ENCODE measurements at regions not wholly inside any gene's neighbourhood (a gene's known extent, or its start where the extent isn't known, plus 50 kb on each side); places are given as distances from the start of the nearest gene placed in this dataset.

DNA sequence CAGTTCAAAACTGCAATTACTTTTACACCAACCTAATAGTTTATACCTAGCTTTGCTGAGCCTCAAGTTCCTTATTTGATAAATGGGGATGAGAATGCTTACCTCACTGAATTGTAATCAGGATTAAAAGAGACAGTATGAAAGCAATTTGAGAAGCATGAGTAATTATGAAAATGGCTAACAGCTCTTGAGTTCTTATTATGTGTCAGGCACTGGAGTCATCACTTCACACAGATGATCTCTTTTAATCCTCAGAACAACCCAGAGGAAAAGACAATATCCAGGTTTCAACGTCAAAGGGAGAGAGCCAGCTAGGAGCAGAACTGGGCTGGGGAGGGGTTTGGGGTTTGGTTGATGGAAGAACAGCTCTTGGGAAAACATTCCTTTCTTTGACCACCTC is 221.0 kb upstream of the NWD2 start:
- DNase-seq: no peak
- peaks cover 4 to 30% of the 10 kb centered on the region in 2 donors for H3K9me3 Mint-ChIP-seq
- no peak for ATAC-seq (replicated peaks)
- H3K4me3 Mint-ChIP-seq: no peak overlapping the region
- H3K36me3 Mint-ChIP-seq (ENCODE audit: insufficient read depth): no peaks in the 10 kb centered on the region
- no peak overlapping the region for H3K27ac Mint-ChIP-seq
- no peaks in the 10 kb centered on the region for H3K4me1 Mint-ChIP-seq (ENCODE audit: low read depth in 2 of 2)
- H3K27me3 Mint-ChIP-seq: no peaks in the 10 kb centered on the region

GRCh38 chr4:37023996-37024395 is 220.5 kb upstream of the NWD2 start:
- no peak for DNase-seq
- Mint-ChIP-seq H3K36me3 (ENCODE audit: insufficient read depth) (no peaks in the 10 kb centered on the region), H3K9me3 (peaks cover 4 to 30% of the 10 kb centered on the region in 2 donors), H3K4me1 (ENCODE audit: low read depth in 2 of 2) (no peaks in the 10 kb centered on the region), H3K4me3 (no peak overlapping the region), H3K27me3 (no peaks in the 10 kb centered on the region), H3K27ac (no peak overlapping the region)
- no peak for ATAC-seq (replicated peaks)

DNA sequence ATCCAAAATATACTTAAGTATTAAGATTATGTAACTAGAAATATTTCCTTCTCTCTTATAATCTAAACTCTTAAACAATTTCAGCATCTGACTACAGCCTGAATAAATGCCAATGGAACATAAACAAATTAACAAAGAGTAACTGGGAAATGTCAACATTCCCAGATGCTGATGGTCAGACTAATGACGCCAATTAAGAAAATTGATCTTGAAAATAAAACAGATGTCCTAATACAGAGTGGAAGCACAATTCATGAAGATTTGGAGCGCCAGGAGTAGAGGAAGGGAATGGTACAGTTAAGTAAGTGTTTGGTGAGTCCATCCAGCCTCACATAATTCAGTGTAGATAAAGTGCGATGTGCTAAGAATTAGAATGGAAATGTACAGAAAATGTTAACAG is 203.7 kb upstream of the NWD2 start:
- H3K36me3 Mint-ChIP-seq (ENCODE audit: insufficient read depth): no peaks in the 10 kb centered on the region
- H3K9me3 Mint-ChIP-seq: peaks cover 0 to 6% of the 10 kb centered on the region in 2 donors
- H3K4me1 Mint-ChIP-seq (ENCODE audit: low read depth in 2 of 2): no peaks in the 10 kb centered on the region
- no peak for DNase-seq
- H3K4me3 Mint-ChIP-seq: no peak overlapping the region
- no peak overlapping the region for H3K27ac Mint-ChIP-seq
- ATAC-seq (replicated peaks): no peak
- H3K27me3 Mint-ChIP-seq: no peaks in the 10 kb centered on the region

GRCh38 chr4:37043342-37043741 is 201.2 kb upstream of the NWD2 start:
- no peak for ATAC-seq (replicated peaks)
- DNase-seq: no peak
- Mint-ChIP-seq H3K27ac (no peak overlapping the region), H3K4me3 (no peak overlapping the region), H3K27me3 (no peaks in the 10 kb centered on the region), H3K36me3 (ENCODE audit: insufficient read depth) (no peaks in the 10 kb centered on the region), H3K9me3 (no peaks in the 10 kb centered on the region), H3K4me1 (ENCODE audit: low read depth in 2 of 2) (no peaks in the 10 kb centered on the region)

DNA sequence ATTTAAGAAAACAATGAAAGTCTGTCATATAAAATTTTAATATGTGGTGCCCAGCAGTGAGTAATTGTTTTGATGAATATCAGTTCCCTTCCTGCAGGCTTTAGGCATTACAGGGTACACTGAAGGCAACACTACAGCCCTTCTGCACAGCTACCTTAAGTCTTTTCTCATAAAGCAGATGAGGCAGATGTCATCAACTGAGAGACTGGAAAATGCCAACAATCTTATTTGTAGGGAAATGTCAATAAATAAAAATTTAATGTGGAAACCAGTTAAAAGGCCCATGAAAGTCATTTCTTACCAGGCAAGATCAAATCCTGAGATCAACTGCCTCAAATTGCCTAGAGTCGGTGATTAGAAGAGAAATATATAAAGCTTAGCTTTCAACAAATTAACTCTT is 193.4 kb upstream of the NWD2 start:
- ATAC-seq (replicated peaks) (no peak), DNase-seq (no peak)
- Mint-ChIP-seq H3K36me3 (ENCODE audit: insufficient read depth) (no peaks in the 10 kb centered on the region), H3K27me3 (no peaks in the 10 kb centered on the region), H3K27ac (no peak overlapping the region), H3K4me3 (no peak overlapping the region), H3K4me1 (ENCODE audit: low read depth in 2 of 2) (no peaks in the 10 kb centered on the region), H3K9me3 (peaks cover 7 to 8% of the 10 kb centered on the region in 2 donors)

DNA sequence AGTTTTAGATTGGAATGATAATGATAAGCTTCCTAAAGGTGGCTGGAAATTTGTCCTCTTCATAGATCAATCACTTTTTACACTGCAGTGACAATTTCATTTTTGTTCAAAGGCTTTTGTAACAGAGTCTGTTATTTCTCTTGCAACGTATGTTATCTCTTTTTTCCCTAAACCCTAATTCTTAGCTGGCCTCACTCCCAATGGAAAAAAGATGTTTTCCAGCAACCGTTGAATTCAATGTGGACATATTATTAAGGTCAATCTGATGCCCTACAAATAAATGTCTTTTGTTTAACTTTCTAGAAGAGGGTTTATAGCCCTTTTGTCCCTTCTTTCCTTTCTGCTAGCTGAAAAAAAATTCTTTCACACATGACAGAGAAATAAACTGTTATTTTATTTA is 192.7 kb upstream of the NWD2 start:
- Mint-ChIP-seq H3K4me1 (ENCODE audit: low read depth in 2 of 2) (no peaks in the 10 kb centered on the region), H3K27ac (no peak overlapping the region), H3K27me3 (no peaks in the 10 kb centered on the region), H3K4me3 (no peak overlapping the region), H3K36me3 (ENCODE audit: insufficient read depth) (no peaks in the 10 kb centered on the region), H3K9me3 (peaks cover 7 to 8% of the 10 kb centered on the region in 2 donors)
- DNase-seq (no peak), ATAC-seq (replicated peaks) (no peak)

DNA sequence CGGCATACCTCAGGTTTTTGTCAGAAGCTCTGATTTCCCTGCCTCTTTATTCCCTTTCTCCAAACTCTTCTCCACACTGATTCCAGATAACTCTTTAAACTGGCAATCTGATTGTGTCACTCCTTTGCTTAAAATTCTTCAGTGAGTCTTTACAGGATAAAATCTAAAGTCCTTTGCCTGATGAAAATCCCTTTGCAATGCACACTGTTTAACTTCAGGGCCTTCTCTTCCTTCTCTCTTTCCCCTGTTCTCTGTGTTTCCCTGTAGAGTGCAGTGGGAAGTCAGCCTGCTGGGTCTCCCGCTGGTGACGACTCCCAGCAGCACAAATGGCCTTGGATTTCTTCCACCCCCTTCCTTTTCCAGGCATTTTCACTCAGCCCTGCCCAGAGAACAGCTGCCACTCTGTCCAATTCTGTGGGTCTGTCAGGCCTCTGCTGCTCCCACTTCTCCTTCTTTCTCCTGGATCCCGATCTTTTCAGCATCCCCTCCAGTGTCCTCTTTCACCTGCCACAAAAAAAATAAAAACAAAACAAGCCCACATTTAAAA is 189.9 kb upstream of the NWD2 start:
- ATAC-seq (replicated peaks): no peak

GRCh38 chr4:37058826-37059225 is 185.7 kb upstream of the NWD2 start:
- ATAC-seq (replicated peaks) (no peak), DNase-seq (no peak)
- H3K9me3 Mint-ChIP-seq: peaks cover 4 to 8% of the 10 kb centered on the region in 2 donors
- no peaks in the 10 kb centered on the region for H3K36me3 Mint-ChIP-seq (ENCODE audit: insufficient read depth)
- H3K27me3 Mint-ChIP-seq: no peaks in the 10 kb centered on the region
- H3K4me3 Mint-ChIP-seq: no peak overlapping the region
- no peak overlapping the region for H3K27ac Mint-ChIP-seq
- H3K4me1 Mint-ChIP-seq (ENCODE audit: low read depth in 2 of 2): no peaks in the 10 kb centered on the region

More for the DNA sequence above, 189.9 kb upstream of the NWD2 start:
- Mint-ChIP-seq H3K4me1 (ENCODE audit: low read depth in 2 of 2) (no peaks in the 10 kb centered on the region), H3K4me3 (no peak overlapping the region), H3K27me3 (no peaks in the 10 kb centered on the region), H3K9me3 (peaks cover 4 to 8% of the 10 kb centered on the region in 2 donors), H3K36me3 (ENCODE audit: insufficient read depth) (no peaks in the 10 kb centered on the region), H3K27ac (no peak overlapping the region)
- DNase-seq: no peak

DNA sequence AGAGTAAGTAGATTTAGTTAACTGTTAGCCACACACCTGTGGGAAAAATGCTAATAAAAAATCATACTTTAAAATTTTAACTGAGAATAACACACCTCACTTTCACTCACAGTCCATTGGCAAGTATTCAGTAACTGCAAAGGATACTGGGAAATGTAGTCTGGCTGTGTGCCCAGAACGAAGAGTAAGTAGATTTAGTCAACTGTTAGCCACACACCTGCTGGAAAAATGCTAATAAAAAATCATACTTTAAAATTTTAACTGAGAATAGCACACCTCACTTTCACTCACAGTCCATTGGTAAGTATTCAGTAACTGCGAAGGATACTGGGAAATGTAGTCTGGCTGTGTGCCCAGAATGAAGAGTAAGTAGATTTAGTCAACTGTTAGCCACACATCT is 178.4 kb upstream of the NWD2 start:
- DNase-seq: no peak
- Mint-ChIP-seq H3K27ac (no peak overlapping the region), H3K4me3 (no peak overlapping the region)

GRCh38 chr4:37068580-37068979 is 176.0 kb upstream of the NWD2 start:
- Mint-ChIP-seq H3K4me3 (no peak overlapping the region), H3K27ac (no peak overlapping the region), H3K4me1 (ENCODE audit: low read depth in 2 of 2) (peaks cover 6 to 8% of the 10 kb centered on the region in 2 donors), H3K9me3 (peaks cover 1 to 6% of the 10 kb centered on the region in 2 donors), H3K27me3 (no peaks in the 10 kb centered on the region), H3K36me3 (ENCODE audit: insufficient read depth) (no peaks in the 10 kb centered on the region)
- ATAC-seq (replicated peaks): no peak
- no peak for DNase-seq

More for the DNA sequence above, 178.4 kb upstream of the NWD2 start:
- ATAC-seq (replicated peaks): no peak
- Mint-ChIP-seq H3K4me1 (ENCODE audit: low read depth in 2 of 2) (no peaks in the 10 kb centered on the region), H3K27me3 (no peaks in the 10 kb centered on the region), H3K9me3 (no peaks in the 10 kb centered on the region), H3K36me3 (ENCODE audit: insufficient read depth) (no peaks in the 10 kb centered on the region)

GRCh38 chr4:37070041-37070440 is 174.5 kb upstream of the NWD2 start:
- Mint-ChIP-seq H3K27ac (no peak overlapping the region), H3K9me3 (peaks cover 1 to 6% of the 10 kb centered on the region in 2 donors), H3K36me3 (ENCODE audit: insufficient read depth) (no peaks in the 10 kb centered on the region), H3K27me3 (no peaks in the 10 kb centered on the region), H3K4me1 (ENCODE audit: low read depth in 2 of 2) (peaks cover 6 to 8% of the 10 kb centered on the region in 2 donors), H3K4me3 (no peak overlapping the region)
- ATAC-seq (replicated peaks) (no peak), DNase-seq (no peak)

GRCh38 chr4:37071576-37071975 is 173.0 kb upstream of the NWD2 start:
- H3K4me3 Mint-ChIP-seq: no peak overlapping the region
- H3K27me3 Mint-ChIP-seq: no peaks in the 10 kb centered on the region
- peaks cover 1 to 6% of the 10 kb centered on the region in 2 donors for H3K9me3 Mint-ChIP-seq
- ATAC-seq (replicated peaks): no peak
- H3K36me3 Mint-ChIP-seq (ENCODE audit: insufficient read depth): no peaks in the 10 kb centered on the region
- DNase-seq: no peak
- H3K4me1 Mint-ChIP-seq (ENCODE audit: low read depth in 2 of 2): peaks cover 6 to 8% of the 10 kb centered on the region in 2 donors
- no peak overlapping the region for H3K27ac Mint-ChIP-seq

DNA sequence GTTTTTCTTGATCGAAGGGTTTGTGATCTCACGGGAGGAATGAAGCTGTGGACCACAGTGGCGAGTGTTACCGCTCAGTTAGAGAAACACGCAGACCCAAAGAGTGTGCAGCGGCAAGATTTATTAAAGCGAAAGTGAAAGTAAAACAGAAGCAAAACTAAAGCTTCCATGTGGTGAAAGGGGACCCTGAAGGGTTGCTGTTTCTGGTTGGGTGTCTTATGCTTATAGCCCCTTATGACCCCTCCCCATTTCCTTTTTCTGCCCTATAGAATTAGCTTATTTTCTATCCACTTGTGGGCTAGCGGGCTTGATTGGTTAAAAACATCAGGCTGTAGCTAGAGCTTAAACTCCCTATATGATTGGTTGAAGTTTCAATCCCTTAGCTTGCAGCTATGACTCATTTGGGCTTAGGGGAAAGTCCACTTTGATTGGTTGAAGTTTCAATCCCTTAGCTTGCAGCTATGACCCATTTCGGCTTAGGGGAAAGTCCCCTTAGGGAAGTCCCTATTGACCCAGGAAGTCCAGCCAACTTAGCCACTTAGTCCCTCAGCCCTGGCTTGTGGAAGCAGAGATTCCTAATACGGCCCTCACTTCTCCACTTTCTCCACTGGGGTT is 171.2 kb upstream of the NWD2 start:
- no peak for DNase-seq
- Mint-ChIP-seq H3K4me3 (peak overlapping the region; percentile 15 to 28), H3K27me3 (no peaks in the 10 kb centered on the region), H3K4me1 (ENCODE audit: low read depth in 2 of 2) (peaks cover 6 to 8% of the 10 kb centered on the region in 2 donors), H3K36me3 (ENCODE audit: insufficient read depth) (no peaks in the 10 kb centered on the region), H3K9me3 (peaks cover 3 to 6% of the 10 kb centered on the region in 2 donors), H3K27ac (no peak overlapping the region)
- no peak for ATAC-seq (replicated peaks)

DNA sequence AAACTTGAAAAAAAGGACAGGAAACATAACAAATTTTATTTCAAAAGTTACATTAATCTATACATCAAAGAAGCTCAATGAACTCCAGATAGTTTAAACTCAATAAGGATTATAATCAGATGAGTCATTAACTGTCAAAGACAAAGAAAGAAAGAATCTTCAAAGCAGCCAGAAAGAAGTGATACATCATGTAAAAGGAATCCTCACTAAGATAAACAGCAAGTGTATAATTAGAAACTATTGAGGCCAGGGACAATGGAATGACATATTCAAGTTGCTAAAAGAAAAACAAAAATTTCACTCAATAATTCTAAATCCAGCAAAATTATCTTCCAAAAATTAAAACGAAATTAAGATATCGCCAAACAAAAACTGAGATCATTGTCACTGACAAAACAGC is 161.6 kb upstream of the NWD2 start:
- DNase-seq (no peak), ATAC-seq (replicated peaks) (no peak)
- H3K27me3 Mint-ChIP-seq: no peaks in the 10 kb centered on the region
- H3K4me1 Mint-ChIP-seq (ENCODE audit: low read depth in 2 of 2): no peaks in the 10 kb centered on the region
- H3K27ac Mint-ChIP-seq: no peak overlapping the region
- H3K9me3 Mint-ChIP-seq: peaks cover 5 to 8% of the 10 kb centered on the region in 2 donors
- H3K4me3 Mint-ChIP-seq: no peak overlapping the region
- H3K36me3 Mint-ChIP-seq (ENCODE audit: insufficient read depth): no peaks in the 10 kb centered on the region

Data from effector memory CD8-positive, alpha-beta T cell (primary cell).